SK-N-SH (cell line): ENCODE measurements at regions not wholly inside any gene's neighbourhood (a gene's known extent, or its start where the extent isn't known, plus 50 kb on each side); places are given as distances from the start of the nearest gene placed in this dataset.

Source experiments
- CTCF ChIA-PET: fragments of 300-600, 350-600 bp; formaldehyde crosslinking; extraction: SDS; loops from one replicate; lab custom pipeline; 2021; lab: Yijun Ruan, JAX
- POLR2A ChIA-PET: fragments of 350-600 bp; sonication (Branson Sonifier 250); formaldehyde crosslinking; extraction: SDS; loops from one replicate; lab custom pipeline; 2020; ENCODE audit warnings: antibody characterized with exemption, inconsistent platforms; lab: Yijun Ruan, JAX
- DNase-seq: peaks from one replicate; pipeline ENCODE4 v3.0.0; 2012
- H2AFZ ChIP-seq: fragments of 200-600 bp; sonication (generic); 2 replicates; pipeline ENCODE4 v1.8.1; 2016; ENCODE audit warnings: antibody characterized with exemption, mild to moderate bottlenecking, low read depth
- H3F3A ChIP-seq: fragments of 200-600 bp; sonication (generic); replicated peaks from 2 replicates; pipeline ENCODE3; 2016; ENCODE audit warnings: antibody characterized with exemption, mild to moderate bottlenecking; ENCODE audit not compliant: insufficient read depth
- H3K27ac ChIP-seq, 2 experiments: fragments of 200-500 bp in 1 of 2; fragments of 200-600 bp in 1 of 2; sonication (Bioruptor generic) in 1 of 2; sonication (generic), shearing (Covaris generic) in 1 of 2; 2 replicates each; pipeline versions ENCODE4 v1.5.1 to v1.6.1; 2014 to 2016; ENCODE audit warnings: low read depth in 2 of 2, inconsistent platforms in 1 of 2, low read length in 1 of 2, mild to moderate bottlenecking in 1 of 2, mixed read lengths in 1 of 2
- H3K27me3 ChIP-seq: fragments of 200-600 bp; sonication (generic), shearing (Covaris generic); 2 replicates; pipeline ENCODE4 v1.6.1; 2016; ENCODE audit warnings: mixed run types; ENCODE audit not compliant: insufficient read depth
- H3K36me3 ChIP-seq, 2 experiments: fragments of 200-500 bp in 1 of 2; fragments of 200-600 bp in 1 of 2; sonication (Bioruptor generic) in 1 of 2; sonication (generic) in 1 of 2; replicated peaks in 1 of 2; 2 replicates each; pipeline versions ENCODE3 to v1.5.1; 2014 to 2016; ENCODE audit warnings: low read length in 1 of 2, mild to moderate bottlenecking in 1 of 2; ENCODE audit not compliant: insufficient read depth in 2 of 2, control insufficient read depth in 1 of 2
- H3K4me1 ChIP-seq, 2 experiments: fragments of 200-500 bp in 1 of 2; fragments of 200-600 bp in 1 of 2; sonication (Bioruptor generic) in 1 of 2; sonication (generic), shearing (Covaris generic) in 1 of 2; 2 replicates each; pipeline versions ENCODE4 v1.5.1 to v1.6.1; 2014 to 2016; ENCODE audit warnings: low read depth in 1 of 2, low read length in 1 of 2, mixed run types in 1 of 2; ENCODE audit not compliant: insufficient read depth in 2 of 2, control insufficient read depth in 1 of 2
- H3K4me2 ChIP-seq: fragments of 200-600 bp; sonication (generic), shearing (Covaris generic); 2 replicates; pipeline ENCODE4 v1.6.1; 2017; ENCODE audit warnings: mixed run types
- H3K4me3 ChIP-seq, 2 experiments: fragments of 200-500 bp in 1 of 2; fragments of 200-600 bp in 1 of 2; sonication (Bioruptor generic) in 1 of 2; sonication (generic), shearing (Covaris generic) in 1 of 2; 2 replicates each; pipeline versions ENCODE4 v1.5.1 to v1.8.1; 2014 to 2016; ENCODE audit warnings: low read depth in 2 of 2, inconsistent platforms in 1 of 2, low read length in 1 of 2, mild to moderate bottlenecking in 1 of 2, mixed read lengths in 1 of 2, moderate library complexity in 1 of 2
- H3K79me2 ChIP-seq: fragments of 200-600 bp; sonication (generic); 2 replicates; pipeline ENCODE4 v1.8.1; 2017; ENCODE audit warnings: mild to moderate bottlenecking; ENCODE audit not compliant: insufficient read depth
- H3K9ac ChIP-seq: fragments of 200-600 bp; sonication (generic); 2 replicates; pipeline ENCODE4 v1.6.1; 2017; ENCODE audit warnings: mixed run types
- H3K9me2 ChIP-seq: fragments of 200-600 bp; sonication (generic); 2 replicates; pipeline ENCODE4 v1.6.1; 2017; ENCODE audit warnings: mixed run types
- H3K9me3 ChIP-seq: fragments of 200-600 bp; sonication (generic); 2 replicates; pipeline ENCODE4 v1.6.1; 2017; ENCODE audit warnings: mixed run types, mild to moderate bottlenecking, moderate library complexity
- H4K20me1 ChIP-seq: fragments of 200-600 bp; sonication (generic); 2 replicates; pipeline ENCODE4 v1.6.1; 2017; ENCODE audit warnings: mild to moderate bottlenecking, mixed run types; ENCODE audit not compliant: insufficient read depth
- ELF1 ChIP-seq: IDR thresholded peaks from 2 replicates; pipeline ENCODE4 v1.4.0; 2012
- EP300 ChIP-seq, 2 experiments: IDR thresholded peaks; 2 replicates each; pipeline versions ENCODE4 v1.4.0 to v1.6.1; 2012; ENCODE audit warnings: borderline replicate concordance in 1 of 2, low read depth in 1 of 2, low read length in 1 of 2
- EZH2phosphoT487 ChIP-seq: fragments of 200-600 bp; sonication (generic); IDR thresholded peaks from 2 replicates; pipeline ENCODE4 v1.6.1; 2017; ENCODE audit warnings: low read depth, mixed run types, mild to moderate bottlenecking, antibody characterized with exemption, moderate library complexity, borderline replicate concordance
- FOSL2 ChIP-seq: IDR thresholded peaks from 2 replicates; pipeline ENCODE4 v1.4.0; 2012; ENCODE audit warnings: low read depth, mild to moderate bottlenecking, moderate library complexity, borderline replicate concordance
- FOXJ3 ChIP-seq: sonication (generic); formaldehyde crosslinking; IDR thresholded peaks from 2 replicates; pipeline ENCODE4 v1.5.1; 2020; ENCODE audit warnings: mild to moderate bottlenecking, missing genetic modification reagents
- FOXM1 ChIP-seq: IDR thresholded peaks from 2 replicates; pipeline ENCODE4 v1.4.0; 2012; ENCODE audit warnings: low read depth, mild to moderate bottlenecking
- GABPA ChIP-seq: IDR thresholded peaks from 2 replicates; pipeline ENCODE4 v1.4.0; 2012; ENCODE audit warnings: low read depth, mild to moderate bottlenecking
- GATA2 ChIP-seq: sonication (generic); formaldehyde crosslinking; IDR thresholded peaks from 2 replicates; pipeline ENCODE4 v1.5.0; 2020; ENCODE audit warnings: mild to moderate bottlenecking, missing genetic modification reagents
- JUND ChIP-seq: IDR thresholded peaks from 2 replicates; pipeline ENCODE4 v1.4.0; 2012
- MXI1 ChIP-seq: IDR thresholded peaks from 2 replicates; pipeline ENCODE4 v1.6.1; 2012; ENCODE audit warnings: mild to moderate bottlenecking, low read depth, low read length, improper control_type of control experiment
- NRF1 ChIP-seq: IDR thresholded peaks from 2 replicates; pipeline ENCODE4 v1.6.1; 2012; ENCODE audit warnings: low read depth, mild to moderate bottlenecking, low read length
- POLR2AphosphoS5 ChIP-seq: IDR thresholded peaks from 2 replicates; pipeline ENCODE4 v1.6.1; 2012; ENCODE audit warnings: low read depth, low read length
- RAD21 ChIP-seq: IDR thresholded peaks from 2 replicates; pipeline ENCODE4 v1.6.1; 2012; ENCODE audit warnings: mild to moderate bottlenecking, low read length
- RCOR1 ChIP-seq: fragments of 150-350 bp; IDR thresholded peaks from 2 replicates; pipeline ENCODE4 v1.6.1; 2017; ENCODE audit warnings: antibody characterized with exemption, low read length
- RFX5 ChIP-seq: IDR thresholded peaks from 2 replicates; pipeline ENCODE4 v1.6.1; 2012; ENCODE audit warnings: mild to moderate bottlenecking, improper control_type of control experiment, low read length
- RXRA ChIP-seq: IDR thresholded peaks from 2 replicates; pipeline ENCODE4 v1.4.0; 2012; ENCODE audit warnings: low read depth, mild to moderate bottlenecking, borderline replicate concordance
- SIN3A ChIP-seq: IDR thresholded peaks from 2 replicates; pipeline ENCODE4 v1.6.1; 2012; ENCODE audit warnings: low read depth, mild to moderate bottlenecking, low read length, moderate library complexity, borderline replicate concordance
- SMC3 ChIP-seq: IDR thresholded peaks from 2 replicates; pipeline ENCODE4 v1.6.1; 2012; ENCODE audit warnings: low read depth, low read length, improper control_type of control experiment
- TAF1 ChIP-seq: IDR thresholded peaks from 2 replicates; pipeline ENCODE4 v1.6.1; 2012; ENCODE audit warnings: low read depth, mild to moderate bottlenecking, low read length, moderate library complexity, borderline replicate concordance
- TCF12 ChIP-seq: IDR thresholded peaks from 2 replicates; pipeline ENCODE4 v1.4.0; 2012
- TEAD4 ChIP-seq: IDR thresholded peaks from 2 replicates; pipeline ENCODE4 v1.4.0; 2012; ENCODE audit warnings: mild to moderate bottlenecking, borderline replicate concordance; ENCODE audit not compliant: insufficient read depth
- WGBS: methylation state at CpG from one replicate; pipeline ENCODE4 v1.1.6; 2017; ENCODE audit warnings: low lambda C conversion rate; 5-methylcytosine and 5-hydroxymethylcytosine counted together
- TF ChIP-seq, protein P1 (sequence below): IDR thresholded peaks from 2 replicates; pipeline ENCODE4; 2012
- TF ChIP-seq, protein P2 (sequence below): IDR thresholded peaks from 2 replicates; pipeline ENCODE4 v1.4.0; 2012; ENCODE audit warnings: low read depth, borderline replicate concordance
- TF ChIP-seq, protein P3 (sequence below): IDR thresholded peaks from 2 replicates; pipeline ENCODE4 v1.6.1; 2012; ENCODE audit warnings: mild to moderate bottlenecking, low read depth, low read length, moderate library complexity

DNA sequence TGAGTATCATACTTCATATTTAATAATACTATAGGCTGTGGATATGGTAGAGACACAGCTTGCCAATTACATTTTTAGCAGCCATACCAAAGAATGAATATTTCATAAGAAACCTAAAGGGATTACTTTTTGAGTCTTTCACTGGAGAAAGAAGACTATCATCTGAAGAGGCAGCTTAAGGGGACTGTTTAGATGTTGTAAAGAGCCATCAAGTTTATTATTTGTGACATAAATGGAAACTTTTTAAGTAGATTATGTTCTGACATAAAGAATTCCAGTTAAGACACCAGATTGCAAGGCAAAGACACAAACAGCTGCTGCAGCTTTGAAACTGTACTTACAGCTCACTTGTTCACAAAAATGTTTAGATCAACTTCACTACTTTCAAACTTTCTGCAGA is 429.4 kb downstream of the TFAP2A start (continued):
- TF ChIP-seq EZH2phosphoT487, result no peak
- TF ChIP-seq JUND, result no peak
- no peak for TF ChIP-seq TCF12
- no peak for TF ChIP-seq TAF1

DNA sequence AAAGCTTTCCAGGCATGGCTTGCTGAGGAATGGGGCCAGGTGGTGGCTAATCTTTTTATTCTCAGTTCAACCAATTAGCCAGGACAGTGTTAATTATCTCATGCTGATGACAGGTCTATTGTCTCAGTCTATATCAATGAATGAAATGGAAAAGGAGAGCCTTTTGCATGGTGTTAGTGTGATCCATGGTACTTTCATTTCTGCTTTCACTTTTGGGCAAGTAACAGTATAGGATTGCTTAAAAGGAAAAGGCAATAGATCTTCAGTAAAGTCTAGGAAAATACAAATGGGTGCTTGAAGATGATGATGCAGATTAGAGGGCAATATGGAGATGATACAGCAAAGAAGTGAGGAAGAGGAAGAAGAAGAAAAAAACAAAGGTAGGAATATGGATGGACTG is 430.3 kb downstream of the TFAP2A start:
- Histone ChIP-seq H4K20me1 (no peaks in the 10 kb centered on the region), H3K36me3 (no peaks in the 10 kb centered on the region), H3K4me3 (no peak overlapping the region), H3F3A (no peaks in the 10 kb centered on the region), H3K27me3 (no peaks in the 10 kb centered on the region), H3K79me2 (no peaks in the 10 kb centered on the region), H3K27ac (no peak overlapping the region), H3K9me2 (no peaks in the 10 kb centered on the region), H3K4me2 (no peak overlapping the region), H3K9me3 (no peaks in the 10 kb centered on the region), H3K9ac (no peak overlapping the region), H2AFZ (no peak overlapping the region), H3K4me1 (no peaks in the 10 kb centered on the region)
- no peak for DNase-seq
- ChIA-PET POLR2A (no interaction called here), CTCF (no interaction called here)
- TF ChIP-seq SMC3 (no peak), GABPA (no peak), RXRA (no peak), ELF1 (no peak), EP300 (IDR thresholded peaks at IDR 0.05; ENCODE audit: borderline replicate concordance in 1 of 2, low read depth in 1 of 2, low read length in 1 of 2) (no peak), RFX5 (no peak), SIN3A (no peak), MXI1 (no peak), GATA2 (CRISPR knock-in tag) (no peak)
- TF ChIP-seq, protein P1, sequence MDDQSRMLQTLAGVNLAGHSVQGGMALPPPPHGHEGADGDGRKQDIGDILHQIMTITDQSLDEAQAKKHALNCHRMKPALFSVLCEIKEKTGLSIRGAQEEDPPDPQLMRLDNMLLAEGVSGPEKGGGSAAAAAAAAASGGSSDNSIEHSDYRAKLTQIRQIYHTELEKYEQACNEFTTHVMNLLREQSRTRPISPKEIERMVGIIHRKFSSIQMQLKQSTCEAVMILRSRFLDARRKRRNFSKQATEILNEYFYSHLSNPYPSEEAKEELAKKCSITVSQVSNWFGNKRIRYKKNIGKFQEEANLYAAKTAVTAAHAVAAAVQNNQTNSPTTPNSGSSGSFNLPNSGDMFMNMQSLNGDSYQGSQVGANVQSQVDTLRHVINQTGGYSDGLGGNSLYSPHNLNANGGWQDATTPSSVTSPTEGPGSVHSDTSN, result no peak

DNA sequence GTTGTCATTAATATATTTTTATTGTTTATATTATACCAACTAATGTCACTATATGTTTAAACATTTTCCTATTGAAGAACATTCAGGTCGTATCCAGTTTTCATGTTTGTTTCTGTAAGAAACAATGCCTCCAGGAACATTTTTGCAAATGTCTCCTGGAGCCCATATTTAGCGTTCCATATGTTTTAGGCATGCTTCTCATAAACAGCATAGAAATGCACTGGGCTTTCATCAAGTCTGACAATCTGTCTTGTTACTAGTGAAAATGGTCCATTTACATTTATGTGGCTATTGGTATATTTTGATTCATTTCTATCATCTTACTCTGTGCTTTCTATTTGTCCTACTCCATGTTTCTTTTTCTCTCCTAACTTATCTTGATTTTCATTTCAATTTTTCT is 431.7 kb downstream of the TFAP2A start:
- Histone ChIP-seq H3K27me3 (no peaks in the 10 kb centered on the region), H3K79me2 (no peaks in the 10 kb centered on the region), H3K9me3 (no peaks in the 10 kb centered on the region), H3K9ac (no peak overlapping the region), H4K20me1 (no peaks in the 10 kb centered on the region), H3K9me2 (no peaks in the 10 kb centered on the region), H3K4me1 (no peaks in the 10 kb centered on the region), H3K4me2 (no peak overlapping the region), H3K4me3 (no peak overlapping the region), H2AFZ (no peak overlapping the region), H3K27ac (no peak overlapping the region), H3K36me3 (no peaks in the 10 kb centered on the region), H3F3A (no peaks in the 10 kb centered on the region)
- DNase-seq, result no peak
- ChIA-PET CTCF (no interaction called here), POLR2A (no interaction called here)
- whole genome bisulfite sequencing, result 4% methylated on average over 2 of the region's 2 CpGs
- TF ChIP-seq SMC3 (no peak), POLR2AphosphoS5 (no peak), TAF1 (no peak), RAD21 (no peak), MXI1 (no peak), SIN3A (no peak), RCOR1 (no peak), TEAD4 (no peak), FOXJ3 (CRISPR knock-in tag) (no peak), FOSL2 (no peak), JUND (no peak), NRF1 (no peak), GABPA (no peak), RXRA (no peak), FOXM1 (no peak)
- TF ChIP-seq, protein P2, sequence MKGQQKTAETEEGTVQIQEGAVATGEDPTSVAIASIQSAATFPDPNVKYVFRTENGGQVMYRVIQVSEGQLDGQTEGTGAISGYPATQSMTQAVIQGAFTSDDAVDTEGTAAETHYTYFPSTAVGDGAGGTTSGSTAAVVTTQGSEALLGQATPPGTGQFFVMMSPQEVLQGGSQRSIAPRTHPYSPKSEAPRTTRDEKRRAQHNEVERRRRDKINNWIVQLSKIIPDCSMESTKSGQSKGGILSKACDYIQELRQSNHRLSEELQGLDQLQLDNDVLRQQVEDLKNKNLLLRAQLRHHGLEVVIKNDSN, result no peak
- TF ChIP-seq, protein P3, sequence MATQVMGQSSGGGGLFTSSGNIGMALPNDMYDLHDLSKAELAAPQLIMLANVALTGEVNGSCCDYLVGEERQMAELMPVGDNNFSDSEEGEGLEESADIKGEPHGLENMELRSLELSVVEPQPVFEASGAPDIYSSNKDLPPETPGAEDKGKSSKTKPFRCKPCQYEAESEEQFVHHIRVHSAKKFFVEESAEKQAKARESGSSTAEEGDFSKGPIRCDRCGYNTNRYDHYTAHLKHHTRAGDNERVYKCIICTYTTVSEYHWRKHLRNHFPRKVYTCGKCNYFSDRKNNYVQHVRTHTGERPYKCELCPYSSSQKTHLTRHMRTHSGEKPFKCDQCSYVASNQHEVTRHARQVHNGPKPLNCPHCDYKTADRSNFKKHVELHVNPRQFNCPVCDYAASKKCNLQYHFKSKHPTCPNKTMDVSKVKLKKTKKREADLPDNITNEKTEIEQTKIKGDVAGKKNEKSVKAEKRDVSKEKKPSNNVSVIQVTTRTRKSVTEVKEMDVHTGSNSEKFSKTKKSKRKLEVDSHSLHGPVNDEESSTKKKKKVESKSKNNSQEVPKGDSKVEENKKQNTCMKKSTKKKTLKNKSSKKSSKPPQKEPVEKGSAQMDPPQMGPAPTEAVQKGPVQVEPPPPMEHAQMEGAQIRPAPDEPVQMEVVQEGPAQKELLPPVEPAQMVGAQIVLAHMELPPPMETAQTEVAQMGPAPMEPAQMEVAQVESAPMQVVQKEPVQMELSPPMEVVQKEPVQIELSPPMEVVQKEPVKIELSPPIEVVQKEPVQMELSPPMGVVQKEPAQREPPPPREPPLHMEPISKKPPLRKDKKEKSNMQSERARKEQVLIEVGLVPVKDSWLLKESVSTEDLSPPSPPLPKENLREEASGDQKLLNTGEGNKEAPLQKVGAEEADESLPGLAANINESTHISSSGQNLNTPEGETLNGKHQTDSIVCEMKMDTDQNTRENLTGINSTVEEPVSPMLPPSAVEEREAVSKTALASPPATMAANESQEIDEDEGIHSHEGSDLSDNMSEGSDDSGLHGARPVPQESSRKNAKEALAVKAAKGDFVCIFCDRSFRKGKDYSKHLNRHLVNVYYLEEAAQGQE, result no peak
